SK-N-MC (cell line): ENCODE measurements at regions not wholly inside any gene's neighbourhood (a gene's known extent, or its start where the extent isn't known, plus 50 kb on each side); places are given as distances from the start of the nearest gene placed in this dataset.

Experiments used
- EZH2 ChIP-seq: fragments of 200-600 bp; sonication (generic); IDR thresholded peaks from one replicate; pipeline ENCODE4 v1.6.1; 2017; ENCODE audit warnings: antibody characterized with exemption
- FOXP2 ChIP-seq: optimal IDR thresholded peaks from 2 replicates; pipeline ENCODE3; 2011; ENCODE audit warnings: mild to moderate bottlenecking, moderate library complexity; ENCODE audit not compliant: insufficient read depth; ENCODE audit errors: extremely low read length, control extremely low read depth
- POLR2AphosphoS5 ChIP-seq: IDR thresholded peaks from 2 replicates; pipeline ENCODE4 v1.6.1; 2012; ENCODE audit warnings: mild to moderate bottlenecking, low read depth, low read length, borderline replicate concordance

DNA sequence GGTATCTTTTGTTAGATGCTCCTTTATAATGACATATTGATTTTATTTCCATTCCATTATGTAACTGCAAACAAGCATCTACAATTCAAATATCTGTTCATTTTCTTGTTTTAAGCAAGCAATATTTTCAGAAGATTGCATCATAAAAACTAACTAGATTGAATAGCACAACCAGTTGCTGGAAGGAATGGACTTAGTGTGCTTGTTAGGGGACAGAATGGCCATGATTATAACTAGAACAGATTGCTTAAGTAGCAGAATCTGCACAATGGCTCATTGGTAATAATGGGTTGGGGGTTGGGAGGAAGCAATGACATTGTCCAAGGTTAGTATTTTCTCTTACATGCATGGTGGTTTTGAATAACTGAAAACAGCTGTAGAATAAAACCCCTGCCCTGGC, 939.5 kb downstream of the SLC16A7 start:
- TF ChIP-seq EZH2: no peak
- TF ChIP-seq POLR2AphosphoS5: no peak
- TF ChIP-seq FOXP2: no peak
